HG03196 (cell line): ENCODE measurements at regions not wholly inside any gene's neighbourhood (a gene's known extent, or its start where the extent isn't known, plus 50 kb on each side); places are given as distances from the start of the nearest gene placed in this dataset.

Experiments used
- ATAC-seq: cut with Tn5 transposase; IDR thresholded peaks from one replicate; pipeline ENCODE4 v1.9.1; 2021; ENCODE audit not compliant: unreplicated experiment

DNA sequence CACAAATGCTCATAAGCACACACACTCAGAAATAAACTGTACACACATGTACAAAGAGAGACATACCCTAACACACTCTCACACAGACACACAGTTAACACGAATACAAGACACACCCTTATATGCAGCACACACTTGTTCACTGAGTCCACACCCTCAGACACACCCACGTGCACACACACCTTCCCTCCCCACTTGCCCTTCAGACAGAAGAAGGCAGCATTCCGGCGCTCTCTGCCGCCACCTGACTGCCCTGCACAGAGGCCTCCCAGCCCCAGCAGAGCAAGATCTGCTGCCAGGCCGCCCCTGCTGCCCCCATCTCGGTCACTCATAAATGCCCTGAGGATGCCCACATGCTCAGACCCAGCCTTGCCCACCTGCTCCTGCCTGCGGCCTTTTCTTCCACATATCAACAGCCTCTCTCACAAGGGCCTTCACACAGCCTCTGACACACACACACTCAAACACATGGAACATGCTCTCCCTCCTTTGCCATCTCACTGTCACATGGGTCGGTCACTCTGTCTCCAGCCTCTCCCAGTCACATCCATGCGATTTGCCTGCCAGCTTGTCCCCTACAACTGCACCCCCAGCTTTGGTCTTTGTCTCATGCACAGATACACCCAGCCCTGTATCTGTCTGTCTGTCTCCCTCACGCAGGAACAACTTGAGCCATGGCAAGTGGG is 71.1 kb downstream of the EPHB3 start:
- no peak for ATAC-seq
